ENCODE measurements at regions not wholly inside any gene's neighbourhood (a gene's known extent, or its start where the extent isn't known, plus 50 kb on each side); places are given as distances from the start of the nearest gene placed in this dataset.
A peak's percentile ranks its signal among the peaks of the same experiment; 100 is the strongest.

DNA sequence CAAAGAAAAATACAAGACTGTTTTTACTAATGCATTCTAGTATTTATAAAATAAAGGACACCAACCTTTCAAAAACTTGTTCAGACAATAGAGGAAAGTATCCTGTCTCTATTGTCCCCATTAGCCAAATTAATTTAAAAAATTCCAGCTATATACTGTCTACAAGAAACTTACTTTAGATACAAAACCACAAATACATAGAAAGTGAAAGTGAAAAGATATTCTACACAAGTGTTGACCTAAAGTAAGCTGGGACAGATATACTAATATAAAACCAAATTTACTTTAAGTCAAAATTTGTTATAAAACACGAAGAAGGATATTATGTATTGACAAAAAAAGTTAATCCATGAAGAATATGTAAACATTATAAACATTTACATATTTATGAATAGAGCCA is 893.3 kb upstream of the TMEFF2 start:
- DNase-seq = peak; percentile 18
- Histone ChIP-seq H4K20me1 (ENCODE audit: insufficient read depth, low read length) (no peaks in the 10 kb centered on the region), H3F3A (ENCODE audit: insufficient read depth, low read length) (no peaks in the 10 kb centered on the region), H3K9me3 (replicated peaks; ENCODE audit: insufficient read depth, low read length) (no peaks in the 10 kb centered on the region), H2AFZ (ENCODE audit: low read length) (no peak overlapping the region), H3K27ac (ENCODE audit: low read length) (no peak overlapping the region), H3K4me1 (ENCODE audit: low read length) (no peaks in the 10 kb centered on the region), H3K9ac (ENCODE audit: low read length) (no peak overlapping the region), H3K4me2 (ENCODE audit: low read depth, low read length) (no peak overlapping the region), H3K79me2 (ENCODE audit: low read length) (no peaks in the 10 kb centered on the region), H3K27me3 (replicated peaks; ENCODE audit: insufficient read depth, low read length) (no peaks in the 10 kb centered on the region), H3K36me3 (replicated peaks; ENCODE audit: insufficient read depth, low read length) (no peaks in the 10 kb centered on the region), H3K4me3 (ENCODE audit: low read length) (no peak overlapping the region), H3K9me2 (replicated peaks; ENCODE audit: insufficient read depth, low read length) (no peaks in the 10 kb centered on the region)
- TF ChIP-seq, protein P1, sequence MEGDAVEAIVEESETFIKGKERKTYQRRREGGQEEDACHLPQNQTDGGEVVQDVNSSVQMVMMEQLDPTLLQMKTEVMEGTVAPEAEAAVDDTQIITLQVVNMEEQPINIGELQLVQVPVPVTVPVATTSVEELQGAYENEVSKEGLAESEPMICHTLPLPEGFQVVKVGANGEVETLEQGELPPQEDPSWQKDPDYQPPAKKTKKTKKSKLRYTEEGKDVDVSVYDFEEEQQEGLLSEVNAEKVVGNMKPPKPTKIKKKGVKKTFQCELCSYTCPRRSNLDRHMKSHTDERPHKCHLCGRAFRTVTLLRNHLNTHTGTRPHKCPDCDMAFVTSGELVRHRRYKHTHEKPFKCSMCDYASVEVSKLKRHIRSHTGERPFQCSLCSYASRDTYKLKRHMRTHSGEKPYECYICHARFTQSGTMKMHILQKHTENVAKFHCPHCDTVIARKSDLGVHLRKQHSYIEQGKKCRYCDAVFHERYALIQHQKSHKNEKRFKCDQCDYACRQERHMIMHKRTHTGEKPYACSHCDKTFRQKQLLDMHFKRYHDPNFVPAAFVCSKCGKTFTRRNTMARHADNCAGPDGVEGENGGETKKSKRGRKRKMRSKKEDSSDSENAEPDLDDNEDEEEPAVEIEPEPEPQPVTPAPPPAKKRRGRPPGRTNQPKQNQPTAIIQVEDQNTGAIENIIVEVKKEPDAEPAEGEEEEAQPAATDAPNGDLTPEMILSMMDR (IDR thresholded peaks at IDR 0.05; ENCODE audit: low read length) = no peak
- TF ChIP-seq EZH2 (optimal IDR thresholded peaks at IDR 0.05; ENCODE audit: low read depth, low read length) = no peak
- TF ChIP-seq EZH2phosphoT487 (IDR thresholded peaks at IDR 0.05; ENCODE audit: low read length) = no peak

DNA sequence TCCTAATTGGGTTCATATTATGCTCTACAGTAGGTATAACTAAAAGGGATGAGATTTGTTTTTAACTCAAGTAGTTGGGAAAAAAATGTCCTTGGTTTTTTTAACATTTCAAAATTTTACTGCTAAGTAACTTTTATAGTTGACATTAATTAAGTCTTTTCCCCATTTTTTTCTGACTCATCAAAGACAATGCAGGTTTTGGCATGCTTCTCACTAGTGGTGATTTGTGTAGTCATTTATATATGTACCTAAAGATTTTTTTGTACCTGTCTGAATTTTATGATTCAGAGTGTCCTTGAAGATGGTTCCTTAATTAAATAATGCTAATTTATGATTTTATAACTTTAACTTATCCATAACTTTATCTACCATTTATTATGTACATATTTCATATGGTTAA is 882.3 kb upstream of the TMEFF2 start:
- no peaks in the 10 kb centered on the region for H3K9me2 ChIP-seq (replicated peaks; ENCODE audit: insufficient read depth, low read length)
- H3K9me3 ChIP-seq (replicated peaks; ENCODE audit: insufficient read depth, low read length) = no peaks in the 10 kb centered on the region
- DNase-seq = no peak
- no peak overlapping the region for H2AFZ ChIP-seq (ENCODE audit: low read length)
- no peaks in the 10 kb centered on the region for H3F3A ChIP-seq (ENCODE audit: insufficient read depth, low read length)
- H3K36me3 ChIP-seq (replicated peaks; ENCODE audit: insufficient read depth, low read length) = no peaks in the 10 kb centered on the region
- no peak overlapping the region for H3K4me3 ChIP-seq (ENCODE audit: low read length)
- H3K4me1 ChIP-seq (ENCODE audit: low read length) = no peaks in the 10 kb centered on the region
- no peak overlapping the region for H3K9ac ChIP-seq (ENCODE audit: low read length)
- H3K79me2 ChIP-seq (ENCODE audit: low read length) = no peaks in the 10 kb centered on the region
- no peaks in the 10 kb centered on the region for H4K20me1 ChIP-seq (ENCODE audit: insufficient read depth, low read length)
- H3K27ac ChIP-seq (ENCODE audit: low read length) = no peak overlapping the region
- TF ChIP-seq, protein P1 (IDR thresholded peaks at IDR 0.05; ENCODE audit: low read length) = no peak
- TF ChIP-seq EZH2 (optimal IDR thresholded peaks at IDR 0.05; ENCODE audit: low read depth, low read length) = no peak
- TF ChIP-seq EZH2phosphoT487 (IDR thresholded peaks at IDR 0.05; ENCODE audit: low read length) = no peak
- no peak overlapping the region for H3K4me2 ChIP-seq (ENCODE audit: low read depth, low read length)
- no peaks in the 10 kb centered on the region for H3K27me3 ChIP-seq (replicated peaks; ENCODE audit: insufficient read depth, low read length)

DNA sequence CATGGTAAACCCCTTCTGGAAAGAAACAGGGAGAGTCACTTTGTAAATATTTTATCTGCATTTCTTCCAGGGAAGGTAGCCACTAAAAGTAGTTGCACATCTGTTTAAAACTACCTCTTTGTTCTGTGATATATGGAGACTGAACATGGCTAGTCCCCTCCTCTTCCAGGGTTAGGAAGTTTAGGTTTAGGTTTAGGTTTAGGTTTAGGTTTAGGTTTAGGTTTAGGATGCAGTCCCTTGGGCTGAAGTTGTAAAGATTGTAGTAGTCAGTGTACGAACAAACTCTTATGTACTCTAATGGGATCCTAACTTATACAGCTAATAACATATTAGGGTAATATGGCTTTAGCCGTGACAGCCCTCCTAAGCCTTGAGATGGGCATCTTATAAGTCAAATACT is 880.2 kb upstream of the TMEFF2 start:
- no peak overlapping the region for H3K27ac ChIP-seq (ENCODE audit: low read length)
- H3K36me3 ChIP-seq (replicated peaks; ENCODE audit: insufficient read depth, low read length) = no peaks in the 10 kb centered on the region
- no peak overlapping the region for H3K4me2 ChIP-seq (ENCODE audit: low read depth, low read length)
- H3K4me1 ChIP-seq (ENCODE audit: low read length) = no peaks in the 10 kb centered on the region
- DNase-seq = no peak
- H3K9me2 ChIP-seq (replicated peaks; ENCODE audit: insufficient read depth, low read length) = no peaks in the 10 kb centered on the region
- H3K4me3 ChIP-seq (ENCODE audit: low read length) = no peak overlapping the region
- H3K9me3 ChIP-seq (replicated peaks; ENCODE audit: insufficient read depth, low read length) = no peaks in the 10 kb centered on the region
- H4K20me1 ChIP-seq (ENCODE audit: insufficient read depth, low read length) = no peaks in the 10 kb centered on the region
- H3K79me2 ChIP-seq (ENCODE audit: low read length) = no peaks in the 10 kb centered on the region
- no peak overlapping the region for H3K9ac ChIP-seq (ENCODE audit: low read length)
- no peaks in the 10 kb centered on the region for H3F3A ChIP-seq (ENCODE audit: insufficient read depth, low read length)
- H3K27me3 ChIP-seq (replicated peaks; ENCODE audit: insufficient read depth, low read length) = no peaks in the 10 kb centered on the region
- TF ChIP-seq, protein P1 (IDR thresholded peaks at IDR 0.05; ENCODE audit: low read length) = no peak
- TF ChIP-seq EZH2 (optimal IDR thresholded peaks at IDR 0.05; ENCODE audit: low read depth, low read length) (no peak), EZH2phosphoT487 (IDR thresholded peaks at IDR 0.05; ENCODE audit: low read length) (no peak)
- no peak overlapping the region for H2AFZ ChIP-seq (ENCODE audit: low read length)
